ENCODE measurements at regions not wholly inside any gene's neighbourhood (a gene's known extent, or its start where the extent isn't known, plus 50 kb on each side); places are given as distances from the start of the nearest gene placed in this dataset.

DNA sequence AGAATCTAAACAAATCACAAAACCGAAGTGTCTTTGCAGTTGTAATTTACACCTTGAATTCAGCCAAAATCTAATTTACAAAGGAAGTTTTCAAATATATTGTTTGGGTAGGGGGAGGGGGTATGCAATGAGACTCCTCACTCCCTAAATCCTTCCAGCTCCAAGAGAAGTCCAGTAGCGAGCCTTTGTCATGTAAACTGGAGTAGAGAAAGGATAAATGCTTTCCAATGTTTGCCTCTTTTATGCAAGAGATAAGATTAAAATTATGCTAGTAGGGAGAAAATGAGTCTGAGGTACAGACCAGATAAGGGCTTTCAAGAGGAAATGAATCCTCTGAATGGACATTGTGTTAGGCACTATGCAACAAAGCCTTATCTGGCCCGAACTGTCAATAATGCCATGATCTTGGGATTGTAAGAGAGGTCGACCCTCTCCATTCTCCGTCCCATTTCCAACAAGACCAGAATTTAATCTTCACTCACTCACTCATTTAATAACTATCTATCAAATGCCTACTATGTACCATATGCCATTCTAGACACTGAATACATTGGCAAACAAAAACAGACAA, 199.2 kb downstream of the LACC1 start:
- TF ChIP-seq, protein P1, sequence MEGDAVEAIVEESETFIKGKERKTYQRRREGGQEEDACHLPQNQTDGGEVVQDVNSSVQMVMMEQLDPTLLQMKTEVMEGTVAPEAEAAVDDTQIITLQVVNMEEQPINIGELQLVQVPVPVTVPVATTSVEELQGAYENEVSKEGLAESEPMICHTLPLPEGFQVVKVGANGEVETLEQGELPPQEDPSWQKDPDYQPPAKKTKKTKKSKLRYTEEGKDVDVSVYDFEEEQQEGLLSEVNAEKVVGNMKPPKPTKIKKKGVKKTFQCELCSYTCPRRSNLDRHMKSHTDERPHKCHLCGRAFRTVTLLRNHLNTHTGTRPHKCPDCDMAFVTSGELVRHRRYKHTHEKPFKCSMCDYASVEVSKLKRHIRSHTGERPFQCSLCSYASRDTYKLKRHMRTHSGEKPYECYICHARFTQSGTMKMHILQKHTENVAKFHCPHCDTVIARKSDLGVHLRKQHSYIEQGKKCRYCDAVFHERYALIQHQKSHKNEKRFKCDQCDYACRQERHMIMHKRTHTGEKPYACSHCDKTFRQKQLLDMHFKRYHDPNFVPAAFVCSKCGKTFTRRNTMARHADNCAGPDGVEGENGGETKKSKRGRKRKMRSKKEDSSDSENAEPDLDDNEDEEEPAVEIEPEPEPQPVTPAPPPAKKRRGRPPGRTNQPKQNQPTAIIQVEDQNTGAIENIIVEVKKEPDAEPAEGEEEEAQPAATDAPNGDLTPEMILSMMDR (IDR thresholded peaks at IDR 0.05): no peak
- no peak for TF ChIP-seq POLR2A (IDR thresholded peaks at IDR 0.05)

All from uterus (tissue), 2 donors.